ENCODE measurements at regions not wholly inside any gene's neighbourhood (a gene's known extent, or its start where the extent isn't known, plus 50 kb on each side); places are given as distances from the start of the nearest gene placed in this dataset.

GRCh38 chr6:166714187-166714510 is 87.1 kb upstream of the RPS6KA2 start:
- H3K36me3 ChIP-seq (ENCODE audit: control insufficient read depth in 1 of 2, insufficient read depth in 2 of 2, low read length in 1 of 2) = no peaks in the 10 kb centered on the region
- no peaks in the 10 kb centered on the region for H3K27me3 ChIP-seq (ENCODE audit: control insufficient read depth in 1 of 2, insufficient read depth in 2 of 2, low read length in 1 of 2)
- no peak for DNase-seq
- H3K4me1 ChIP-seq (ENCODE audit: control insufficient read depth in 1 of 2, insufficient read depth in 2 of 2, low read length in 2 of 2) = no peaks in the 10 kb centered on the region
- ATAC-seq (ENCODE audit: low FRiP score) = no peak
- peaks cover 4% of the 10 kb centered on the region for H3K9me3 ChIP-seq (ENCODE audit: control insufficient read depth, low read length)
- no peak overlapping the region for H3K27ac ChIP-seq (ENCODE audit: low read depth in 1 of 2, low read length in 2 of 2)
- intact Hi-C loops (cut with DNase I) = no loop called here
- WGBS, 2 donors = 94% methylated on average over 2 of the region's 2 CpGs
- no peak overlapping the region for H3K4me3 ChIP-seq (ENCODE audit: low read length in 2 of 2)

- no peak overlapping the region for H3K27ac ChIP-seq (ENCODE audit: low read depth in 1 of 2, low read length in 2 of 2)
- no peaks in the 10 kb centered on the region for H3K27me3 ChIP-seq (ENCODE audit: control insufficient read depth in 1 of 2, insufficient read depth in 2 of 2, low read length in 1 of 2)
- no peak for DNase-seq
- H3K9me3 ChIP-seq (ENCODE audit: control insufficient read depth, low read length) = peaks cover 4% of the 10 kb centered on the region
- 29 to 45% methylated on average over 16 of the region's 16 CpGs for WGBS, 2 donors
- intact Hi-C loops (cut with DNase I) = no loop called here
- no peak for ATAC-seq (ENCODE audit: low FRiP score)
- no peaks in the 10 kb centered on the region for H3K4me1 ChIP-seq (ENCODE audit: control insufficient read depth in 1 of 2, insufficient read depth in 2 of 2, low read length in 2 of 2)
- H3K4me3 ChIP-seq (ENCODE audit: low read length in 2 of 2) = no peak overlapping the region
- H3K36me3 ChIP-seq (ENCODE audit: control insufficient read depth in 1 of 2, insufficient read depth in 2 of 2, low read length in 1 of 2) = no peaks in the 10 kb centered on the region
Observed at GRCh38 chr6:166713434-166714186, 86.6 kb upstream of the RPS6KA2 start.

GRCh38 chr6:166712286-166713228 is 85.5 kb upstream of the RPS6KA2 start:
- WGBS, 2 donors = 81 to 85% methylated on average over 21 of the region's 21 CpGs
- no peak for DNase-seq
- Histone ChIP-seq H3K9me3 (ENCODE audit: control insufficient read depth, low read length) (peaks cover 4% of the 10 kb centered on the region), H3K36me3 (ENCODE audit: control insufficient read depth in 1 of 2, insufficient read depth in 2 of 2, low read length in 1 of 2) (no peaks in the 10 kb centered on the region), H3K4me1 (ENCODE audit: control insufficient read depth in 1 of 2, insufficient read depth in 2 of 2, low read length in 2 of 2) (no peaks in the 10 kb centered on the region), H3K27ac (ENCODE audit: low read depth in 1 of 2, low read length in 2 of 2) (no peak overlapping the region), H3K4me3 (ENCODE audit: low read length in 2 of 2) (no peak overlapping the region), H3K27me3 (ENCODE audit: control insufficient read depth in 1 of 2, insufficient read depth in 2 of 2, low read length in 1 of 2) (no peaks in the 10 kb centered on the region)
- ATAC-seq (ENCODE audit: low FRiP score) = no peak
- intact Hi-C loops (cut with DNase I) = no loop called here

- no peak for ATAC-seq (ENCODE audit: low FRiP score)
Observed at GRCh38 chr6:166710084-166710483, 83.0 kb upstream of the RPS6KA2 start.

GRCh38 chr6:166708460-166708859 is 81.4 kb upstream of the RPS6KA2 start:
- no peaks in the 10 kb centered on the region for H3K36me3 ChIP-seq (ENCODE audit: control insufficient read depth in 1 of 2, insufficient read depth in 2 of 2, low read length in 1 of 2)
- no peaks in the 10 kb centered on the region for H3K4me1 ChIP-seq (ENCODE audit: control insufficient read depth in 1 of 2, insufficient read depth in 2 of 2, low read length in 2 of 2)
- H3K27me3 ChIP-seq (ENCODE audit: control insufficient read depth in 1 of 2, insufficient read depth in 2 of 2, low read length in 1 of 2) = no peaks in the 10 kb centered on the region
- 95 to 97% methylated on average over 4 of the region's 4 CpGs for WGBS, 2 donors
- H3K4me3 ChIP-seq (ENCODE audit: low read length in 2 of 2) = no peak overlapping the region
- ATAC-seq (ENCODE audit: low FRiP score) (no peak), DNase-seq (no peak)
- peaks cover 4% of the 10 kb centered on the region for H3K9me3 ChIP-seq (ENCODE audit: control insufficient read depth, low read length)
- no peak overlapping the region for H3K27ac ChIP-seq (ENCODE audit: low read depth in 1 of 2, low read length in 2 of 2)
- intact Hi-C loops (cut with DNase I) = no loop called here

More at GRCh38 chr6:166710084-166710483, 83.0 kb upstream of the RPS6KA2 start:
- H3K9me3 ChIP-seq (ENCODE audit: control insufficient read depth, low read length) = peaks cover 4% of the 10 kb centered on the region
- 89 to 93% methylated on average over 2 of the region's 2 CpGs for WGBS, 2 donors
- no peak overlapping the region for H3K27ac ChIP-seq (ENCODE audit: low read depth in 1 of 2, low read length in 2 of 2)
- DNase-seq = no peak
- H3K4me3 ChIP-seq (ENCODE audit: low read length in 2 of 2) = no peak overlapping the region
- H3K4me1 ChIP-seq (ENCODE audit: control insufficient read depth in 1 of 2, insufficient read depth in 2 of 2, low read length in 2 of 2) = no peaks in the 10 kb centered on the region
- no peaks in the 10 kb centered on the region for H3K36me3 ChIP-seq (ENCODE audit: control insufficient read depth in 1 of 2, insufficient read depth in 2 of 2, low read length in 1 of 2)
- no peaks in the 10 kb centered on the region for H3K27me3 ChIP-seq (ENCODE audit: control insufficient read depth in 1 of 2, insufficient read depth in 2 of 2, low read length in 1 of 2)
- intact Hi-C loops (cut with DNase I) = no loop called here

- no peaks in the 10 kb centered on the region for H3K36me3 ChIP-seq (ENCODE audit: control insufficient read depth in 1 of 2, insufficient read depth in 2 of 2, low read length in 1 of 2)
- intact Hi-C loops (cut with DNase I) = no loop called here
- DNase-seq = peak in 1 of 2 donors; percentile 59
- H3K27ac ChIP-seq (ENCODE audit: low read depth in 1 of 2, low read length in 2 of 2) = no peak overlapping the region
- H3K4me1 ChIP-seq (ENCODE audit: control insufficient read depth in 1 of 2, insufficient read depth in 2 of 2, low read length in 2 of 2) = no peaks in the 10 kb centered on the region
- no peak for ATAC-seq (ENCODE audit: low FRiP score)
- WGBS, 2 donors = 17 to 21% methylated on average over 10 of the region's 10 CpGs
- peaks cover 4% of the 10 kb centered on the region for H3K9me3 ChIP-seq (ENCODE audit: control insufficient read depth, low read length)
- H3K4me3 ChIP-seq (ENCODE audit: low read length in 2 of 2) = no peak overlapping the region
- no peaks in the 10 kb centered on the region for H3K27me3 ChIP-seq (ENCODE audit: control insufficient read depth in 1 of 2, insufficient read depth in 2 of 2, low read length in 1 of 2)
Observed at GRCh38 chr6:166707045-166707444, 80.0 kb upstream of the RPS6KA2 start.

GRCh38 chr6:166705069-166705468 is 78.0 kb upstream of the RPS6KA2 start:
- WGBS, 2 donors = 48 to 49% methylated on average over 7 of the region's 7 CpGs
- Histone ChIP-seq H3K9me3 (ENCODE audit: control insufficient read depth, low read length) (no peaks in the 10 kb centered on the region), H3K4me3 (ENCODE audit: low read length in 2 of 2) (no peak overlapping the region), H3K27ac (ENCODE audit: low read depth in 1 of 2, low read length in 2 of 2) (no peak overlapping the region), H3K36me3 (ENCODE audit: control insufficient read depth in 1 of 2, insufficient read depth in 2 of 2, low read length in 1 of 2) (no peaks in the 10 kb centered on the region), H3K4me1 (ENCODE audit: control insufficient read depth in 1 of 2, insufficient read depth in 2 of 2, low read length in 2 of 2) (no peaks in the 10 kb centered on the region), H3K27me3 (ENCODE audit: control insufficient read depth in 1 of 2, insufficient read depth in 2 of 2, low read length in 1 of 2) (no peaks in the 10 kb centered on the region)
- ATAC-seq (ENCODE audit: low FRiP score) (no peak), DNase-seq (no peak)
- intact Hi-C loops (cut with DNase I) = no loop called here

GRCh38 chr6:166704171-166704570 is 77.1 kb upstream of the RPS6KA2 start:
- H3K27me3 ChIP-seq (ENCODE audit: control insufficient read depth in 1 of 2, insufficient read depth in 2 of 2, low read length in 1 of 2) = no peaks in the 10 kb centered on the region
- H3K36me3 ChIP-seq (ENCODE audit: control insufficient read depth in 1 of 2, insufficient read depth in 2 of 2, low read length in 1 of 2) = no peaks in the 10 kb centered on the region
- no peaks in the 10 kb centered on the region for H3K9me3 ChIP-seq (ENCODE audit: control insufficient read depth, low read length)
- no peak for DNase-seq
- H3K4me3 ChIP-seq (ENCODE audit: low read length in 2 of 2) = no peak overlapping the region
- no peaks in the 10 kb centered on the region for H3K4me1 ChIP-seq (ENCODE audit: control insufficient read depth in 1 of 2, insufficient read depth in 2 of 2, low read length in 2 of 2)
- no peak for ATAC-seq (ENCODE audit: low FRiP score)
- intact Hi-C loops (cut with DNase I) = no loop called here
- H3K27ac ChIP-seq (ENCODE audit: low read depth in 1 of 2, low read length in 2 of 2) = no peak overlapping the region
- WGBS, 2 donors = 83 to 86% methylated on average over 7 of the region's 7 CpGs

Measured in aorta (tissue), 5 donors.